GM21526 (cell line): ENCODE measurements at regions not wholly inside any gene's neighbourhood (a gene's known extent, or its start where the extent isn't known, plus 50 kb on each side); places are given as distances from the start of the nearest gene placed in this dataset.

ENCODE experiments used
- ATAC-seq: cut with Tn5 transposase; IDR thresholded peaks from one replicate; pipeline ENCODE4 v1.9.1; 2021; ENCODE audit warnings: moderate library complexity; ENCODE audit not compliant: unreplicated experiment, low FRiP score

DNA sequence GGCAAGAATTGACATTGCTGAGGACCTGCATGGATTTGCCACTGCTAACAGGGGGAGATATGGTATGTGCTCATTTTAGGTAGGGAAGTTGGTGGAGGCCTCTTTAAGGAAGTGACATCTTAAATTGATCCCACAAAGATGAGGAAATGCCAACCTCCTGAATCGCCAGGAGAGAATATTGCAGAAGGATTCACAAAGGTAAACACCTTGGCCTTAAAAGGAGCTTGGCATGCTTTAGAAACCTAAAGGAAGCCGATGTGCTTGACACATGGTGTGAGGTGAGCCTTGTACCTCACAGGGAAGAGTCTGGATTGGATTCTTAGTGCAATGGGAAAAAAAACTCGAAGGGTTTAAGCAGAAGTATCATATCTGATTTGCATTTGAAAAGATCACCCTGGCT is 470.5 kb upstream of the DAB1 start:
- ATAC-seq, result no peak

DNA sequence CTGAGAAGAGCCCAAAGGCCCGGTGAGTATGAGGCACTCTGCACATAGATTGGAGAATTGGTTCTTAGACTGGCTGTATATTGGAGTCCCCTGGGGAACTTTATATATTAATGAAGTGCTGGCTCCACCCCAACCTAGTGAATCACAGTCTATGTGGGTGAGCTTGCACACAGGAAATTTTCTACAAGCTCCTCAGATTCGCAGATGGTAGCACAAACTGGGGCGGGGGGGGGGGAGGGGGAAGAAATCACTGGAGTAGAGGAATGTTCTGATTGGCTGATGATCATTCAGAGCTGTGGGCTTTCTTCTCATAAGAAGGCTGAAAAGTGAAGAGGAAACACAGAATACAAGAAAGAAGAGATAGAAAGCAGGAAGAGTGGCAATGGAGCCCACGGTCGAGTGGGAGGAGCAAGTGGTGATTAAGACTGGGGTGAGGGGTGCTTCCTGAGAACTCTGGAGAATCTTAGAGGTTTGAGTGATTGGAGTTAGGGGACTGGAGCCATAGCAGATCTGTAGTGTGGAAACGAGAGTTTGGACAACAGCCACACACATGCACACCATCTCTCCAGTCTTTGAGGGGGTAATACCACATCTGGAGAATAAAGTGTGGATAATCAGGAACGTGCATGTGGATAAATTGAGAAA is 465.9 kb upstream of the DAB1 start:
- no peak for ATAC-seq

DNA sequence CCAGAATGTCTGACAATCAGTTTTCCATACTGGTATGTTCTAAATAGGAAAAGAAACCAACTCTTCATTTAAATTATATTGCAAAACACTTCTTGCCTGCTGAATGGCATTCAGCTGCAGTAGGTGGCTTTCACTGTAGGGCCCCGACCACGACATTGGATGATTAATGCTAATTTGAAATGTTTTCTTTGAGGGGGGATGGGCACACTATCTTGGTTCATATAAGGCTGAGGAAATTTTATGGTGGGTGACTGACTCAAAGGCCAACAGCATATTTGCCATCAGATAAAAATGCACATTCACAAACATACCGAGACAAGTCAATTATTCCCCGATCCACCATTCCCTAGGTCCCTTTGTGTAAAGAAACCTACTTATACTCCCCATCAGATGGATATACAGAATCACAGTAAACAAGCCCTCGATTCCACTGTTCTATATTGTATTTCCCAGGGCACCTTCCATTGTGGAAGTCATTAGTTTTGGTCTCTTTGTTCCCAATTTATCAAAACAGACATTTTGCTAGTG is 464.2 kb upstream of the DAB1 start:
- ATAC-seq, result no peak

DNA sequence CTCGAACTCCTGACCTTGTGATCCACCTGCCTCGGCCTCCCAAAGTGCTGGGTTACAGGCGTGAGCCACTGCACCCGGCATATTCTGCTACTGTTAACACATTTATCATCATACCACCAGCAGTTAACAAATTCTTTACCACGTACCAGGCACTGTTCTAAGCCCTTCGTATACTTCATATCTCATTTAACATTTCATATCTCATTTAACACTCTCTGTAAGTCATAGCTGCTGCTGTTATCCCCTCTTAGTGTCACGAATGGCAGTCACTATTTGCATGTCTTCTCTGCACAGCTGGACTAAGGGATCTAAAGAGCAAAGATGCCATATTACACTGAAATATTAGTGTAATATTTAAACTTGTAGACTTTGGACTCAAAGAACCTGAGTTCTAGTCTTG is 462.5 kb upstream of the DAB1 start:
- ATAC-seq, result no peak

DNA sequence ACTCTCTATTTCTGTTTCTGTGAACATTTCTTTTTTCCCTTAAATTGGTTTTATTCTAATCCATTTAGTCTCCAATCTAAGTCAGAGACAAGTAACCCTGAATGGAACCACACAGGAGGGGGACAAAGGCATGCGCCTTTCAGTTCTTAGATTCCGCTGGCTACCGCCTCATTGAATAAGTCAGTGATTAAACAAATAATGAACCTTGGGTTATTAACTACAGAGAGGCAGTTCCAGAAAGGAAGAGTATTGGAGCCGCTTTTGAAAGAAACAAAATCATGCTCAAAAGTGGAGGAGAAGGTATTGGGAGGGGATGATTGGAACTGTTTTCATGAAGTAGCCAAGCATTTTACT is 459.8 kb upstream of the DAB1 start:
- ATAC-seq, result no peak

DNA sequence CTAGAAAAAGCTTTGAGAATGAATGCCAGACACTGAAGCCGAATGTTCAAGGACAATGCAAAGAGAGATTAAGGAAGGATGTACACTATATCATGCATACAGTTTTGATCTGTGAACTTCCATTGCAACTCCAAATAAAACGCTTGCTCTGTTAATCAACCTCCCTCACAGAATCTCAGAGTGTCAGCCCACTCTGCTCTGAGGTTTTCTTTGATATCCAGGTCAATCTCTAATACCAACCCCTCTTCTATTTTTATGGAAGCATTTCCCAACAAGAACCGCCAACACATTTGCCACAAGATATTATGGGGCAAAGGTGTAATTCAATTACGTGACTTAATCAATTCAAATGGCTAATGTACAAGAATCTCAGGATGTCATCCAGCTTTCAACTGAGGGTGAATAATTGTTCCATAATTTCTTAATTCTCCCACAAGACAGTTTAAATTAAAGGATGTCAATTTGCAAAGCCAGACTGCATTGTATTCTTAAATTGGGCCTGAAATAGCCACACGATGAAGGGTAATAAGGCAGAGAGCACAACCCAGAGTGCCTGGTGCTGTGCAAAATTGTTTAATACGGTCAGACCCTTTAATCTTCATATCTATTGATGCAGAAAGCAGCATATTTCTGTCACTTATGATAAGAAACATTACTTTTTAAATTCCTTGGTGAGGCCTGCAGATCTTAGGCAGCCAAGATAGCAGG is 459.2 kb upstream of the DAB1 start:
- ATAC-seq, result no peak

DNA sequence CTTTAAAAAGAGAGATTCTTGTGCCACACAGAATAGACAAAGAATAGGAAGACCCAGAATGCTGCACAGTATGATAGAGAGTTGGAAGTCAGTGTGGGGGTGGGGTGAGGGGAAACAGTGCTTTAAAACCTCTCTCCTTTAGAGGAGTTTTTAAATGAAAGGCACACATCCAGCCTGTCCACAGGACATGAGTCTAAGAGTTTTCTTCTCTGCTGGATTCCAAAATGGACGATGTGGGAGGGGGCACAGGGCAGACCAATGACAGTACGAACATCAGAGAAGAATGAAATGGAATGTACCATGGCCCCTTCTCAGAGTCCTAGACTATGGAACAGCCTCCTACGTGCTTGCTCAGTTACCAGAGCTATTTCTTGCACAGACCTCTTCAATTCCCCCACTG is 458.2 kb upstream of the DAB1 start:
- no peak for ATAC-seq

DNA sequence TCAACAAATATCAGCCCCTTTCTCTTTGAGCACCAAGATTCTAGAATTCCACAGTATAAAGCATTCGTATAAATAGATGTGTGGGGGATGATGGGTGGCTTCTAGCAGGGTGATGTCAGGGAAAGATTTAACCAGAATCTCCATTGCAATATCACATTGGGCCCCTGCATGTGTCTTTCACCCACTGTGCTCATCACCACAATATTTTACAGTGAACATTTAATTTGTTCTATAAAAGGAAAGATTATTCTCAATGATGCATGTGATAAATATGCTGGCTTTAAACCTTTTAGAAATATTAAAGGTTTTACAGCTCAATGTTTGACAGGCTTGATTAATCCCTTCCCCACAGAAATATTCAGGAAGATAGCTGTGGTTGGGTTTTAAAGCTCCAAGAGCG is 457.8 kb upstream of the DAB1 start:
- ATAC-seq, result no peak

DNA sequence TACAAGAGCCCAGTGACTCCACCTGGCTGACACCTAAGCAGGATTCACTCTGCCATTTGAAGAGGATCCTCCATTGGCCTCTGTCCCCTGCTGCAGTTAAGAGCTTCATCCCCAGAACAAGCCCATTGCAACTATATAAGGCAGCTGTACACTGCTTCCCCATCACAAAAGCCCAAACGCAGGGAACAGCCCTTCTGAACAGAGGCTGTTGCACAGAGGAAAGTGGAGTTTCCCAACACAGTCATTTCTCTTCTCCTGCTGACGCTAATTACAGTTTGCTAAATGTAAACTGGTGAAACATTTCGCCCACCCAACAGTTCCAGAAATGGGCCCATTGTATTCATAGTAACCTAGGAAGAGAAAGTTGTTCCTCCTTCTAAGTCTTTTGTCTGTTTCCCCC is 455.8 kb upstream of the DAB1 start:
- ATAC-seq, result no peak

DNA sequence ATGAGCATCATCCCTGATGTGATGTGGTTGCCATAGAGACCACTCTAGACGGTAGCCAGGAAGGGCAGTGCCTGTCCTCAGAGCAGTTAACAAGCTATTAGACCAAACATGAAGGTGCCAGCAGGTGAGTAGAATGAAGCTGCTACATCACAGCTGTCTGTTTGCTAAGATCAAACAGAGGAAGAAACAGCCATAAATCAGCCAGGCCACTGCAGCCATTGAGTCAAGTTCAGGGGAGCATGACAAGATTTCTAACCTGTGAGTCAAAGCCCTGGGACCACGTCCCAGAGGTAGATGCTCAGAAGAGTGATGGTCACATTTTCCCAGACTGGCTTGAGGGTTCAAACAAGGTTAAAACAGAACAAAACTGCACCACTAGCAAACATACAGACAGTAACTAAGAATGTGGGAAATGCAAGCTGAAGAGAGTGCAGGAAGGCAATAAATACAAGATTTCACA is 450.6 kb upstream of the DAB1 start:
- ATAC-seq, result no peak

DNA sequence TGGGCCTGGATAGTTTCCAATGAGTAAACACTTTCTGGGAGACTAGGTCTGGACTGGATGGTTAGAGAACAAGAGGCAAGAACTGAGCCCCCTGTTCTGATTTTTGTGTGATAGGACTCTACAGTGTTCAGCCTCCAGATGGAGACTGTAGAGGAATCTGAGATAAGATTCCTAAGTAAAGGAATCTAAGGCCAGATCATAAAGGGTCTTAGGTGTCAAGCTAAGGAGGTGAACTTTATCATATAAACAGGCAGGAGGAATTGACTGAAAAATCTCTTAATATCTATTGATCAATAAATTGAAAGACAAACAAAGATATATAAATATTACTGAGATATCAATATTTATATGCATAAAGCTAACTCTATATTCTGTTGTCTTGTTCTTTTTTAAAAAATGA is 449.1 kb upstream of the DAB1 start:
- ATAC-seq, result no peak

DNA sequence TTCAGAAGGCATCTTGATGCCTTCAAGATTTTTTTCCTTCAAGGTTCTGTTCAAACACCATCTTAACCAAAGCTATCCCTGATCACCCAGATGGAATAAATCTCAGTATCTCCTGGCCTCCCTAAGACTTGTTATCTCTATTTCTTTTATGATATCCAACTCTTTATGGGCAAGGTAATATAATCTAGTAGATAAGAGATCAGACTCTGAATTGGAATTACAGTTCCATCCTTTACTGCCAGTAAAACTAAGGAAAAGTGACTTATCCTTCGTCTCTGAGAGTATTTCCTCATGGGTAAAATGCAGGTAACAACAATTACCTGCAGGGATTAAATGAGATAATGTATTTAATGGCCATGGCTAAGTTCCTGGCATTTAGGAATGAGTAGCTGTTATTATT is 445.0 kb upstream of the DAB1 start:
- no peak for ATAC-seq

DNA sequence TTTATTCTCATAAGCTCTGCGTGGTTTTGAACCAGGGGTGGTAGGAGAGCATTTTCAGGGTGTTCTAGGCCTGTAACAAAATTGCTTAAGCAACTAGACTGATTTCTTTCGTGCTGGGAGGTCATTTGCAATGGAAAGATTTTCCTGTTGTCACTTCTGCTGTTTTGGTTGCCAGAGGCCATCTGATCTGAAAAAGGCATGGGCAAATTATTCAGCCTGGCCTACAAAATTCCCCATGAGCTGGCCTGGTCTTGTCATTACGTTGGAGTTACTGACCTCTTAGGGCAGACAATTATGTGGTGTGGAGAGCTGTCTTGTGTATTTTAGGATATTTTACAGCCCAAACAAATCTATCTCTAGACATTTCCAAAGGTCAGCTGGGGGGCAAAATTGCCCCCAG is 444.4 kb upstream of the DAB1 start:
- no peak for ATAC-seq

DNA sequence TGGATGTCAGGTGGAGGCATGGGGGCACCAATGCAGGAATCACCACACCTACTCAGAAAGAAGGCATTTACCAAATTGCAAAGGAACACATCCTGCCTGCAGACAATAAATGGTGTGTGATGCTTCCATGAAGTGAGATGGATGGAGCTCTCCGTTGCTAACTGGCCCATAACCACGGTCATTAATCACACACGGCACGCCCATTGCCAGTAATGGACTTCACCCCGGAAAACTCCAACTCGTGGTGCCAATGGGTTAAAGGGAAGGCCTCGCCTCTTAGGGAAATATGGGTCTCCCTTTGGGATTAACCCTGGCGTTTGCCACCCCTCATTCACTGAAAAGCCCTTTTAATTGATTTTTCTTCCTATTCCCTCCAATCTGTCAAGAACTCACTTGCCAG is 443.1 kb upstream of the DAB1 start:
- no peak for ATAC-seq

DNA sequence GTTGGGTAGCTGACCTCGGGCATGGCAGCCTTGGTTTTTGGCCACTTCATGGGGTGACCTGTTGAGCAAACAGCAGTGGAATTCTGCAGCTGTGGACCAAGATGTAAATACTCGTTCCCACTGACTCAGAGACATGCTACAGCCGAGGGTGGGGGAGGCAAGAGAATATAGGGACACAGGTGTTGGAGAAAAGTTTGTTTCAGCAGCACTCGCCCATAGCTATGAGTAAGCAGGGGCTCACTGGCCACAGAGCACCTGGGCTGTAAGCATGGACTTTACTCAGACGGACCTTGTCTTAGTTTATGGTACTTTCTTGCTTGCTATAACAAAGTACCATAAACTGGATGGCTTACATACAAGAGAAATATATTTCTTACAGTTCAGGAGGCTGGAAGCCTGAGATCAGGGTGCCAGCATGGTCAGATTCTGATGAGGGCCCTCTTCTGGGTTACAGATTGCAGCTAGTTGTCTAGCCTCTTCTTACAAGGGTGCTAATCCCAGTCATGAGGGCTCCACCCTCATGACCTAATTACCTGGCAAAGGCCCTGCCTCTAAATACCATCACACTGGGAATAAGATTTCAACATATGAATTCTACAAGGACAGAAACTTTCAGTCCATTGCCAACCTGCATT is 437.2 kb upstream of the DAB1 start:
- ATAC-seq, result no peak

DNA sequence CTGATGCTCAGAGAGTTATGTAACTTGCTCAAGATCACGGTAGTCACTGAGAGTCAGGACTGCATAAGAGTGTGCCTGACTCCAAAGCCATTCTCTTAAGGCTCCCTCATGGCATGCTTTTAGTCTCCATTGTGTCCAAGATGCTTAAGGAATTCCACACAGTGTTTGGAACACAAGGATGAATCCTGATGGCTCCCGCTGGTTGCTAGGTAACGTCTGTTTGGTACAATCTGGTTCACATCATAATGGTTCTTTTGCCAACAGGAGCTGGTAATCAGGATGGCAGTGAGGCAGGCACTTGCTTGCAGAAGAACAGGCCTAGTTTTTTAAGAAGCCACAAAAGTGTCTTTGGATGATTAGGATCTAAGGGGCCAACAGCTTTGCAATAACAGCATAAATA is 436.5 kb upstream of the DAB1 start:
- ATAC-seq, result no peak

DNA sequence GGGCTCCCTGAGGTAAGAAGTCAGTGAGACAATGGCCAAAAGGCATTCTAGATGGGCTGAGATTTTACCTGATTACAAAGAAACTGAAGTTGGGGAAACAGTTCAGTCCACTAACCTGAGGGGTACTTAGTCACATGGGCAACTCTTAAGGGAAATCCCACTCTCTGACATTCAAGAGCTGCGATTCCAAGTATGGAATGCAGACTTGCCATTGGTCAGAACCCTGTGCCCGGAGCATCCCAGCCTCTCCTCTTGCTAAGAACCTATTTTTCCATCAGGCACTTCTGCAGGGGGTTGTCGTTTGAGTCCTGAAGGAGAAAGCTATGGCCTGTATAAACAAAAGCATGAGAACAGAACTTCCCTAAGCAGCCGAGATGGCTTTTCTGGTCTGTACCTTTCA is 434.9 kb upstream of the DAB1 start:
- no peak for ATAC-seq

DNA sequence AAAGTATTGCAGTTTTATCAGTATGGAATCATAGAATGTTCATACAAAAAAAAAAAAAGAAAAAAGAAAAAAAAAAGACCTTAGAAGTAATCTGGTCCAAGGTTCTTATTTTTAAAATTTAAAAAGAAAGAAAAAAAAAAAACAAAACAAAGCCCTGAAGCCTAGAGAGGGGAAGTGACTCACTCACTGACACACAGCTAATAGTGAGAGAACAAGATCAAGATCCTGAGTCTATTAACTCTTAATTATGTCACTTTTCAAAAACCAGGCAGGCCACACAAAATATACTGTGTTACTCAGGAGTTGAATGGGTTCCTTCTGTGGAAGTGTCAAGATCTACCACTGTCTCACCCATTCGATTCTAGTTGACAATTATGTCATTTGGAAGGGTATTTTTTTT is 433.9 kb upstream of the DAB1 start:
- no peak for ATAC-seq

DNA sequence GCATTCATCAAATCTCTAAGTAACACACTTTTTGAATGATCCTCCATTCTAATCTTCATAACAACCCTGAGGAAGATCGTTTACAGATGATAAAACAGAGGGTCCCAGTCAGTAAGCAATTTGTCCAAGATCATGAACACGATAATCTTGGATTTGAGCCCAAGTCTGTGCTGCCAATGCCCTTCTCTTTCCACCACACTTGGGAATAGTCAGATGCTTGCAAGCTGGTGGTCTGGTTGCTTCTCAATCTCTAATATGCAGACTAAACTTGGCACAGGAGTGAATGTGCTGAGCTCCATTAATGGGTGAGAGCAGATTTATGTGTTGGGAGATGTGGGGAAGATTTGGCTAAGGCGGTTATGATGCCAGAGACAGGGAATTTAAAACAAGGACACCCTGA is 430.6 kb upstream of the DAB1 start:
- ATAC-seq, result no peak

DNA sequence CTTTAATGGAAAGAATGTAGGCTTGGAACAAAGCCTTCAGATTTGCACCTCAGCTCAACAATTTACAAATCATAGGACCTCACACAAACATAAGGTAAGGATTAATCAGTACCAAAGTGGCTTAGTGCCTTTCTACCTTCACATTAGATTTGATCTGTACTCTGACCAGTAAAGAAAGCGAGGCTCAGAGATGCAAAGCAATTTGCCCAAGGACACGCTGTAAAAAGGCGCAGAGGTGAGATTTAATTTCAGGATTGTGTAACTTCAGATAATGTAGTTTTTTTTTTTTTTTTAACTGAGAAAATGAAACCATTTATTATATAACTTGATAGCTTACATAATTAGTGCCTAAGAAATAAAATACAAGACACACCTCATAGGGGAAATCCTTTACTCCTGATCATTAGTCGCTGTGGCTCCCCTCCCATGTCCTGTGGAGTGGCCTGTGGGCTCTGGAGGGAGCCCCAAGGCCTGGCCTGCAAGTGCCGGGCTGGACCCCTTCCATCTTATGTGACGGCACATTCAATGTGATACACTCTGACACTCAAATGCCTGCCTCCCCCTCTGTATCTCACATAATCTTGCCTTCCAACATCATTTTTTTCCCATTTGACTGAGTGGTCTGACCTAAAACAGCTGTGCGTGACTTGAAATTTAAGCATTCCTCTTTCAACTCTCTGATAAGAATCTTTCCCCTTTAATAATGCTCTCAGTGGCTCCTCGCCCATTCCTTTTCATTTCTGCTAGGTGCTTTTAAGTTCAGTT is 426.5 kb upstream of the DAB1 start:
- no peak for ATAC-seq

DNA sequence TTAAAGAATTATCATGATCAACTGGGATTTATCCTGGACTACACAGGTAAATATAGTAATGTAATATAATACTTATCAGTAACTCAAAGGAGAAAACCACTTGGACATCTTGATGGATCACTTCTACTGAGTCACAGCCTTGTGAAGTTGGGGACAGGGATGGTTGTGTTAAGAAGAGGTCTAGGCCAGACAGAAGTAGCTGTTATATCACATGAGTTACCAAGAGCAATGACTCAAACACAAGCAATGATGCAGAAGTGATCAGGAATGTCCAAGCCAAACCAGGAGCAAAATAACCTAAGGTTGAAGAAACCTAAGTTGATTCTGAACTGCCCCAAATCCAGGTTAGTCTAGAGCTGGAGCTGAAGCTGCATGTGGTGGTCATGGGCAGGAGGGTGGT is 424.5 kb upstream of the DAB1 start:
- no peak for ATAC-seq
